ENCODE measurements at regions not wholly inside any gene's neighbourhood (a gene's known extent, or its start where the extent isn't known, plus 50 kb on each side); places are given as distances from the start of the nearest gene placed in this dataset.

DNA sequence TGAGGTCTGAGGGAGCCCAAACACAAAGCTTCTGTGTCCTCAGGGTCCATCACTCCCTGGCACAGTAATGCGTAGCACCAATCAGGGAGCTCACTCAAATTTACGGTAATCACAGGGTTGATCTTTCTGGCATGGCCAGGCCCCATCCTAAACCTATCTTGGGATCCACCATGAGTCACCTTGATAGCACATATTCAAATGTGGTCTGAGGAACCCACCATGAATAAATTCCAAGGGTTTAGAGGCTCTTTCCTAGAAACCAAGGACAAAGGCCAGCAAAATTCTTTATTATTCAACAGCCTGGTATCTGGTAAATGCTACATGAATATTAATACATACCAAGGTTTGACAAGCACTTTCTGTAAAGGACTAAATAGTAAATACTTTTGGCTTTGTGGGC is 254.5 kb downstream of the TLR4 start:
- no peaks in the 10 kb centered on the region for H3K27me3 Mint-ChIP-seq (ENCODE audit: low read depth)
- DNase-seq = no peak
- no peaks in the 10 kb centered on the region for H3K4me1 Mint-ChIP-seq (ENCODE audit: low read depth)
- H3K4me3 Mint-ChIP-seq = no peak overlapping the region
- H3K36me3 Mint-ChIP-seq (ENCODE audit: low read depth) = no peaks in the 10 kb centered on the region
- H3K9me3 Mint-ChIP-seq (ENCODE audit: insufficient read depth) = no peaks in the 10 kb centered on the region
- POLR2A ChIA-PET = no interaction called here
- ATAC-seq = no peak
- no peak overlapping the region for H3K27ac Mint-ChIP-seq
- CTCF ChIA-PET = no interaction called here

DNA sequence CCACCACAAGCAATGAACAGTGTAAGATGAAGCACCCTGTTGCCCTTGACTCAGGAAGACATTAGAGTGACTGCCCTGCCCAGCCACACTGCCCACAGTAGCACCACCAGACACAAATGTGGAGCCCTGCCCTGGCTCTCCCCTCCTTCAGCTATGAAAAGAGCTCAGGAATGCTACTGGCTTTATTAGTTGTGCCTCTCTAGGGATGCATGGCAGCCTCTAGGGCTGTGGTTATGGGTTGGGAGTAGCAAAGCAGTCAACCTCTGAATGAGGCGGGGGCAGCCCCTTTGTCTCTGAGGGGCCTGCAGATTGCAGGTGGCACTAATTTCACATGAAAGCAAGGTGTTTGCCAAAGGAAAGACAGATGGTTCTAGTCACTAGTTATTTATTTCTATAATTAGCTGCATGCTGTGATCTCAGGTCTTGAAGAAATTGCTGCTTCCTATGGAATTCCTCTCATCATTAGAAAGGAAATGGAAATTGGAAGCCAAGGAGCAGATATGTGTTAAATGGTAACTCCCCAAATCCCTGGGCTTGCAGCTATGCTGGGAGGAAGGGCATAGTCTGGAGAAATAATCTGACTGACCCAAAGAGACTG is 259.4 kb downstream of the TLR4 start:
- Mint-ChIP-seq H3K36me3 (ENCODE audit: low read depth) (no peaks in the 10 kb centered on the region), H3K4me3 (no peak overlapping the region), H3K27ac (no peak overlapping the region), H3K9me3 (ENCODE audit: insufficient read depth) (no peaks in the 10 kb centered on the region), H3K27me3 (ENCODE audit: low read depth) (no peaks in the 10 kb centered on the region), H3K4me1 (ENCODE audit: low read depth) (no peaks in the 10 kb centered on the region)
- ATAC-seq (no peak), DNase-seq (no peak)
- ChIA-PET CTCF (no interaction called here), POLR2A (no interaction called here)

DNA sequence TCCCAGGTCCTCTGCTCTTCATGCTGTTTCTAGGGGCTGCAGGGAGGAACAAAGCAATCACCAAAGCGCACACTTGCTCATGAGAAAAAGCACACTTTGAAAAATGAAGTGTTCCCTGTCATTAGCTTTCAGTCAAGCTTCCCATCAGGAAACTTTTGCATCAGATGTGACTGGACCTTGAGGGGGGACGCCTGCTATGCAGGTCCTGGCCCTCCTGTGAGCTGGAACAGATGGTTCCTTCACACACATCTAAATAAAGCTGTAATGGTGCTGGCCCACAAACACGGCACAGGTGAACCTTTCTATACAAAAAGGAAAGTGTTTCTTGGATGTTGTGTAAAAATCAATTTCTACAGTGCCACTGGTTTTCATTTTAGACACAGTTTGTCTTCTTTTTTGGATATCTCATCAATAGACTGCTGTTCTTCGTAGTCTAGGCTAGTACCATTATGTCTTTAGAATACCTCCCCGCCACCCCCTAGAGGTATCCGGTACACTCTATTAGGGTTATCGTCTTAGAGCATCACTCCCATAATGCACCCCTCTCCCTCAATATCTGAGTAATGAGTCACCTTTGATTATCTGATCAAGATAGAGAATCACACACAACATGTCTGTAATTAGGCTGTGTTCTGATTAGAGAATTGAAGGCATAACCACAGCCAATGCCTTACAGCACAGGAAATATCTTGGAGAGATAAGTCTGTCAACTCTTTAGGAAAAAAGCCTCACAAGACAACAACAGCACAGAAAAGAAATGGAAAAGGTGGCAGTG is 266.3 kb downstream of the TLR4 start:
- Mint-ChIP-seq H3K4me1 (ENCODE audit: low read depth) (no peaks in the 10 kb centered on the region), H3K36me3 (ENCODE audit: low read depth) (no peaks in the 10 kb centered on the region), H3K27ac (no peak overlapping the region), H3K27me3 (ENCODE audit: low read depth) (no peaks in the 10 kb centered on the region), H3K9me3 (ENCODE audit: insufficient read depth) (no peaks in the 10 kb centered on the region), H3K4me3 (no peak overlapping the region)
- DNase-seq (no peak), ATAC-seq (no peak)
- CTCF ChIA-PET = no interaction called here
- POLR2A ChIA-PET = no interaction called here

DNA sequence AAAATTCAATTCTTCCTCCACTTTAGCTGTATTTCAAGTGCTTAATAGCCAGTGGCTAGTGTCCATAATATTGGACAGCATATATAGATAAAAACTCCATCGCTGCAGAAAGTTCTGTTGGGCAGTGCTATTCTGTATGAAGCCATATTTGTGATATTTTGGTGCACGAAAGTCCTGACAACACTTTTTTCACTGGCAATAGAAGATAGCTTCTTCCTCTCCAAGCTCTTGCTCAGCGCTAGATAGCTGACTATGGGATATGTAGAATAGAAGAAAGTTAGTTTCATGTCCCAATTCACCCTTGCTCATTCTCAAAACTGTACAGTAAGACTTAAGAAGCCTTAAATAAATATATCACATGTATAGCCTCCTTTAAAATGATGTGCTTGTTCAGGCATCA is 269.9 kb downstream of the TLR4 start:
- H3K9me3 Mint-ChIP-seq (ENCODE audit: insufficient read depth) = no peaks in the 10 kb centered on the region
- ATAC-seq (no peak), DNase-seq (no peak)
- CTCF ChIA-PET = no interaction called here
- H3K27me3 Mint-ChIP-seq (ENCODE audit: low read depth) = no peaks in the 10 kb centered on the region
- H3K36me3 Mint-ChIP-seq (ENCODE audit: low read depth) = no peaks in the 10 kb centered on the region
- no peak overlapping the region for H3K27ac Mint-ChIP-seq
- H3K4me1 Mint-ChIP-seq (ENCODE audit: low read depth) = no peaks in the 10 kb centered on the region
- POLR2A ChIA-PET = no interaction called here
- H3K4me3 Mint-ChIP-seq = no peak overlapping the region

DNA sequence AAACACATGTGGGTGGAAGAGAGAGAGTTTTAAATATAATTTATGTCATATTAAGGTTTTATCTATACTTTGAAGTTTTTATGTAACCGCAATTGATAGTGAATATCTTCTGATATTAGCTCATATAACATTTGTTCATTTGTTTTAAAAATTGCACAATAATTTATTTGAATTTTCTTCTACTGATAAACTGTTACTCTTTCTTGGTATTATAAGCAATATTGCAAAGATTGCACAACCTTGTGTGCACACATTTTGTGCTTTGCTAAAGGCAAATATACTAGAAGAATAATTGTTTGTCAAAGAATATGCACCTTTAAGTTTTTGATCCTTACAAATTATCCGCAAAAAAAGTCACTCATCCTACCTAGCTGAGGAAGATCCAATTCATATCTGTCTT is 275.7 kb downstream of the TLR4 start:
- no peak overlapping the region for H3K4me3 Mint-ChIP-seq
- ChIA-PET CTCF (no interaction called here), POLR2A (no interaction called here)
- no peaks in the 10 kb centered on the region for H3K9me3 Mint-ChIP-seq (ENCODE audit: insufficient read depth)
- H3K36me3 Mint-ChIP-seq (ENCODE audit: low read depth) = no peaks in the 10 kb centered on the region
- no peak for ATAC-seq
- H3K27ac Mint-ChIP-seq = no peak overlapping the region
- H3K27me3 Mint-ChIP-seq (ENCODE audit: low read depth) = no peaks in the 10 kb centered on the region
- no peak for DNase-seq
- no peaks in the 10 kb centered on the region for H3K4me1 Mint-ChIP-seq (ENCODE audit: low read depth)

DNA sequence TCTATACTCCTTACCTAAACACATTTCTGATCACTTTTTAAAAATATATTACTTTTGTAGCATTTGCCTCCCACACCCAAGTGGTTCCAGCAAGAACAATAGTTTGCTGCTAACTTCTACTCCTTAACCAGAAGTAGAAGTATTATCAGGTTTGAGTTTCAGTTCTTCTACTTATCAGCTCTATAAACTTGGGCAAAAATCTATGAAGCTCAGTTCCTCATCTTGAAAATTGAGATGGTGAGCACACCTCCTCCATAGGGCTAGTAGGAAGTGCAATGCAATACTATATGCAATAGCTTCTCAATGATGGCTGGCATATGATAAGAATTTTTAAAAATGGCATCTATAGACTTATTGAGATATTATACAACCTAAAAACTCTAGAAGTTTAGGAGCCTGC is 283.7 kb downstream of the TLR4 start:
- CTCF ChIA-PET = no interaction called here

DNA sequence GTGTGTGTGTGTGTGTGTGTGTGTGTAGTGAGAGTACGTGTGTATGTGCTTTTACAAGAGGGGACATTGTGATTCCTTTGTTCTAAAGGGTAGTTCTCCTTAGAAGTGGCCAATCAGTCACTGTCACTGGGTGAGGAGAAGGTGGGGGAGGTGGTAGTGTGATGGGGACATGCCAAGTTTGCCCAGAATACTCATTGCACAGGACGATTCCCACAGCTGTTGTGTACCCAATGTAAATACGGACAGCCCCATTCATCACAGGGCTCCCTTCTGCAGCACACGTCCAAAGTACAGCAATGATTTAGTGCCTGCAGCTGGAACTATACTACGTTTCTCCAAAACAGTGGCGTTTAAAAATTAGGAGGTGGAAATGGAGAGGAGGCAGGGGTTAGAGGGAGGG is 287.8 kb downstream of the TLR4 start:
- H3K36me3 Mint-ChIP-seq (ENCODE audit: low read depth) = no peaks in the 10 kb centered on the region
- DNase-seq (no peak), ATAC-seq (no peak)
- POLR2A ChIA-PET = no interaction called here
- H3K27me3 Mint-ChIP-seq (ENCODE audit: low read depth) = no peaks in the 10 kb centered on the region
- CTCF ChIA-PET = no interaction called here
- no peaks in the 10 kb centered on the region for H3K9me3 Mint-ChIP-seq (ENCODE audit: insufficient read depth)
- no peak overlapping the region for H3K27ac Mint-ChIP-seq
- H3K4me3 Mint-ChIP-seq = no peak overlapping the region
- no peaks in the 10 kb centered on the region for H3K4me1 Mint-ChIP-seq (ENCODE audit: low read depth)

More for the DNA sequence above, 283.7 kb downstream of the TLR4 start:
- ATAC-seq (no peak), DNase-seq (no peak)
- Mint-ChIP-seq H3K4me3 (no peak overlapping the region), H3K4me1 (ENCODE audit: low read depth) (no peaks in the 10 kb centered on the region), H3K27me3 (ENCODE audit: low read depth) (no peaks in the 10 kb centered on the region), H3K9me3 (ENCODE audit: insufficient read depth) (no peaks in the 10 kb centered on the region), H3K27ac (no peak overlapping the region), H3K36me3 (ENCODE audit: low read depth) (no peaks in the 10 kb centered on the region)
- POLR2A ChIA-PET = no interaction called here

DNA sequence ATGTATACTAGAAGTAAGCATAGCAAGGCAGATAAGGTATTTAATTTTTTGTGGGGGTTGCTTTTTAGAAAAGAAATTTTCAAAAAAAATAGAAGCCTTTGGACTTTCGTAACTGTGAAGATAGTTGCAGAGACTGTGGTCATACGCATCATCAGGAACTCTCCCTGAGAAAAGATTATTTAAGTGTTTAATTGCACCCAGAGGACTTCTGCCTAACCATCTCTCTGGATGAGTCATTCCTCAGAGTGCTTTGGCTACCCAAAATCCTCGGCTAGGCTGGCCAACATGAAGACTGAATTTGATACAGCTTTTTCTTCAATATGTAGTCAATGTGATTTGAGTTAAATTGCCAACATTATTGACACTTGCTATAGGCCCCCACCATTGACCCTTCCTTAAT is 296.4 kb downstream of the TLR4 start:
- no peaks in the 10 kb centered on the region for H3K4me1 Mint-ChIP-seq (ENCODE audit: low read depth)

DNA sequence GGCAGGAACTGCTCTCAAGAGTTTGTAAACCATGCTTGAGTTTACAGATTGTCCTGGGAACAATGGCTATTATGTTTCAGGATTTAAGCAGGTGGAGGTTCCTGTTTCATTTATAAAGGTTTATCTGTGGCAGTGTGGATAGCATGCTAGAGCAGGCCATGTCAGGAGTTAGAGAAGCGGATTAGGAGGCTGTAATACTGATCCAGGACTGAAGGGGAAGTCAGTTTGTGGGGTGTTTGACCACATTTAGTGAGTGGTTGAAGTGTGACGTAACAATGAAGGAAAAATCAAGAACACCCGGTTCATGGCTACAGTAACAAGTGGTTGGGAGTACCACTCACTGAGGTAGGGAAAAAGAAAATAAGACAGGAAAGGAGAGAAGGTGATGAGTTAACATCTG is 299.0 kb downstream of the TLR4 start:
- no peaks in the 10 kb centered on the region for H3K9me3 Mint-ChIP-seq (ENCODE audit: insufficient read depth)
- ATAC-seq = no peak
- CTCF ChIA-PET = no interaction called here
- POLR2A ChIA-PET = no interaction called here
- no peak overlapping the region for H3K27ac Mint-ChIP-seq
- DNase-seq = no peak
- H3K36me3 Mint-ChIP-seq (ENCODE audit: low read depth) = no peaks in the 10 kb centered on the region
- H3K27me3 Mint-ChIP-seq (ENCODE audit: low read depth) = no peaks in the 10 kb centered on the region
- no peaks in the 10 kb centered on the region for H3K4me1 Mint-ChIP-seq (ENCODE audit: low read depth)
- no peak overlapping the region for H3K4me3 Mint-ChIP-seq

More for the DNA sequence above, 296.4 kb downstream of the TLR4 start:
- ChIA-PET CTCF (no interaction called here), POLR2A (no interaction called here)
- Mint-ChIP-seq H3K27me3 (ENCODE audit: low read depth) (no peaks in the 10 kb centered on the region), H3K4me3 (no peak overlapping the region), H3K9me3 (ENCODE audit: insufficient read depth) (no peaks in the 10 kb centered on the region), H3K36me3 (ENCODE audit: low read depth) (no peaks in the 10 kb centered on the region), H3K27ac (no peak overlapping the region)
- DNase-seq (no peak), ATAC-seq (no peak)

DNA sequence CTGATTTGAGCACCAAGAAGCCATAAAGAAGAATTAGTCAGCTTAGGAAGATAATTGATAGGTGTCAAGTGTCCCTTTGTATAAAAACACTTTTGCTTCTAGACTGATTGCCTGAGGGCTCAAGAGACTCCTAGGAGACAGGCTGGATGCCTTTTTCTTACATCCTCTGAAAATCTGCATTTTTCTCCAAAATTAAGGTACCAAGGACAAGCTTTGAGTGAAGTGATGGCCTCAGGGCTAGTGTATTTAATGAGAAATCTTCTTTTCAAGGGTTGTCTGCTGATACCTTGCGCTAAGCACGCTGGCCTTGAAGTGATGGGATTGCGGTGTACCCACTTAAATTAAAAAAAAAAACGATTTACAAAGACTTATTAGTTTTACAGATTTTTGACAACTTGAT is 304.0 kb downstream of the TLR4 start:
- Mint-ChIP-seq H3K4me3 (no peak overlapping the region), H3K9me3 (ENCODE audit: insufficient read depth) (no peaks in the 10 kb centered on the region), H3K36me3 (ENCODE audit: low read depth) (no peaks in the 10 kb centered on the region), H3K4me1 (ENCODE audit: low read depth) (no peaks in the 10 kb centered on the region), H3K27me3 (ENCODE audit: low read depth) (no peaks in the 10 kb centered on the region), H3K27ac (no peak overlapping the region)
- DNase-seq (no peak), ATAC-seq (no peak)
- ChIA-PET POLR2A (no interaction called here), CTCF (no interaction called here)

DNA sequence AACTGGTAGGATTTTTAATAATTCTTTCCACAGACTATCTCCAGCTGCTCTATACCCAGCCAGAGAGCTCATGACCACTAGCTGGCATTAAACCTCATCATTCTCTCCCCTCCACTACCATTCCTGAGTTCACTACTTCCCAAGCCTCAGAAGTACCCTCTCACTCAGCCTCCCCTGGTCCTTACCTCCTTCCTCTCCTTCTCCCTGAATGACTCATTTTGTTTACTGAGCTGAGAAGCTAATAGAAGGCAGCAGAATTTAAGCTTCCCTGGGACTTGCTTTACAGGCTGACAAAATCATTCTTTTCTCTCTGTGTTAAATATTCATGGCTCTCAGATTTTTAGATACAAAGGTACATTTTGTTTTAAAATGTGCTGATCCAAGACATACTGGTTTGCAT is 305.4 kb downstream of the TLR4 start:
- H3K4me3 Mint-ChIP-seq = no peak overlapping the region

DNA sequence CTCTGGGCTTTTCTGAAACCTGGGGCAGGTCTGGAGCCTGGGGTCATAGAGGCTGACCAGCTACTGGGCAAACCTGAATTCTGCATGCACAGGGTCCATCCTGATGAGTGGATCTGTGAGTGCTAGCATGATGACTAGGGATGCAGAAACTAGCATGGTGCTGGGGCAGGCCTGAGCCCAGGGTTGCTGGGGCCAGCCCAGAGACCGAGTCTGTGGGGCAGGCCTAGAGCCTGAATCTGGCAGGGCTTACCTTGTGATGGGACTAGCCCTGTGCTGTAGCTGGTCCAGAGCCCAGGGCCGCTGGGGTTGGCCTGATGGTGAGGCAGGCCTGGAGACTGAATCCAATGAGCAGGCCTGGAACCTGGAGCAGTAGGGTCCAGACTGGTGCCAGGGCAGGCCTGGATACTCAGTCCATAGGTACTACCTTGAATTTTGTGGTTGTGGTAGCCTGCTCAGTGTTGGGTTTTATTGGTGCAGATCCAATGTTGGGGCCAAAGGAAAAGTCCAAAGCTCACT is 313.5 kb downstream of the TLR4 start:
- Mint-ChIP-seq H3K27ac (no peak overlapping the region), H3K4me3 (no peak overlapping the region), H3K27me3 (ENCODE audit: low read depth) (no peaks in the 10 kb centered on the region), H3K36me3 (ENCODE audit: low read depth) (no peaks in the 10 kb centered on the region), H3K9me3 (ENCODE audit: insufficient read depth) (no peaks in the 10 kb centered on the region), H3K4me1 (ENCODE audit: low read depth) (no peaks in the 10 kb centered on the region)
- ChIA-PET CTCF (no interaction called here), POLR2A (no interaction called here)
- ATAC-seq (no peak), DNase-seq (no peak)

More for the DNA sequence above, 305.4 kb downstream of the TLR4 start:
- no peaks in the 10 kb centered on the region for H3K4me1 Mint-ChIP-seq (ENCODE audit: low read depth)
- ATAC-seq (no peak), DNase-seq (no peak)
- CTCF ChIA-PET = no interaction called here
- no peaks in the 10 kb centered on the region for H3K36me3 Mint-ChIP-seq (ENCODE audit: low read depth)
- no peaks in the 10 kb centered on the region for H3K27me3 Mint-ChIP-seq (ENCODE audit: low read depth)
- POLR2A ChIA-PET = no interaction called here
- H3K9me3 Mint-ChIP-seq (ENCODE audit: insufficient read depth) = no peaks in the 10 kb centered on the region
- H3K27ac Mint-ChIP-seq = no peak overlapping the region

DNA sequence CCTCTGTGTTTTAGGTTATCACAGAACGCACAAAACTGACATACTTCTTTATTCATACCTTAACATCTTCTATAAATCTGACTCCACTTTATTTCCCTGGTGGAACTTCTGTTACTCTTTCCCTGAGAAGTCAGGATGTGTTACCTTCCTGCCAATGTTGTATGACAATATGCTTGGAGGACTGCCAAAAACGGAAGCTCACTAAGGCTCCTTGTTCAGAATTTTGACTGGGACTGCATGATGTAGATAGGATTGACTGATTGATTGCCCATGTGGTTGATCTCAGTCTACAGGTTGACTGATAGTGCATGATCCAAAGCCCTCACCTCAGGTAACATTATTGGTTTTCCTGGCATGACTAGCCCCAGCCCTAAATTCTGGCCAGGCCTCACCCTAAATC is 319.4 kb downstream of the TLR4 start:
- H3K36me3 Mint-ChIP-seq (ENCODE audit: low read depth) = no peaks in the 10 kb centered on the region
- DNase-seq = no peak
- no peaks in the 10 kb centered on the region for H3K27me3 Mint-ChIP-seq (ENCODE audit: low read depth)
- no peak for ATAC-seq
- CTCF ChIA-PET = no interaction called here
- H3K4me3 Mint-ChIP-seq = no peak overlapping the region
- H3K4me1 Mint-ChIP-seq (ENCODE audit: low read depth) = no peaks in the 10 kb centered on the region
- H3K27ac Mint-ChIP-seq = no peak overlapping the region
- POLR2A ChIA-PET = no interaction called here
- no peaks in the 10 kb centered on the region for H3K9me3 Mint-ChIP-seq (ENCODE audit: insufficient read depth)

All from activated CD8-positive, alpha-beta T cell treated with anti-CD3 and anti-CD28 coated beads, Interleukin-2, amount 10 ng/mL, durations not matched to agents 7 days and 5 days (primary cell).